Astrocyte of the cerebellum (primary cell): ENCODE measurements at regions not wholly inside any gene's neighbourhood (a gene's known extent, or its start where the extent isn't known, plus 50 kb on each side); places are given as distances from the start of the nearest gene placed in this dataset.
"Not testable (repeated sequence)": the region's sequence is repeated elsewhere in the genome, so short reads cannot be mapped to it uniquely, and the experiment has no call there.

Experiments
- DNase-seq: peaks from one replicate; pipeline ENCODE4 v3.0.0-alpha.2; 2011; ENCODE audit warnings: low read depth
- H3K4me3 ChIP-seq: 2 replicates; pipeline ENCODE4 v1.5.1; 2011; ENCODE audit warnings: mild to moderate bottlenecking, low read depth, low read length, moderate library complexity
- CTCF ChIP-seq: IDR thresholded peaks from 2 replicates; pipeline ENCODE4 v1.5.1; 2012; ENCODE audit warnings: low read length, low read depth, moderate library complexity, mild to moderate bottlenecking; ENCODE audit errors: missing control alignments
- in situ Hi-C: cut with HindIII; loops from 2 replicates; pipeline ENCODE4 v1.10.0; 2017; ENCODE audit warnings: low sequenced_read_pairs

GRCh38 chr3:8355346-8355745 lies 146.3 kb upstream of the LMCD1 start:
- no peak overlapping the region for H3K4me3 ChIP-seq
- TF ChIP-seq CTCF = no peak
- DNase-seq = no peak
- in situ Hi-C loops = no loop called here

GRCh38 chr3:8356066-8356465 lies 145.6 kb upstream of the LMCD1 start:
- in situ Hi-C loops, DNase-seq, H3K4me3 ChIP-seq: not testable (repeated sequence)

GRCh38 chr3:8357859-8358258 lies 143.8 kb upstream of the LMCD1 start:
- DNase-seq = no peak
- in situ Hi-C loops = no loop called here
- no peak overlapping the region for H3K4me3 ChIP-seq
- TF ChIP-seq CTCF = no peak

GRCh38 chr3:8359133-8359532 lies 142.5 kb upstream of the LMCD1 start:
- TF ChIP-seq CTCF = no peak
- no peak for DNase-seq
- in situ Hi-C loops = no loop called here
- H3K4me3 ChIP-seq = no peak overlapping the region

- H3K4me3 ChIP-seq = no peak overlapping the region
- in situ Hi-C loops = no loop called here
- TF ChIP-seq CTCF = no peak
- no peak for DNase-seq
Observed at GRCh38 chr3:8363200-8363599, 138.4 kb upstream of the LMCD1 start.

- no peak for TF ChIP-seq CTCF
- in situ Hi-C loops = no loop called here
- no peak overlapping the region for H3K4me3 ChIP-seq
- DNase-seq = no peak
Observed at GRCh38 chr3:8365541-8365940, 136.1 kb upstream of the LMCD1 start.

GRCh38 chr3:8366219-8366810 lies 135.3 kb upstream of the LMCD1 start:
- H3K4me3 ChIP-seq = no peak overlapping the region
- no peak for TF ChIP-seq CTCF
- in situ Hi-C loops = no loop called here
- no peak for DNase-seq
